Liver (tissue), 8 donors: ENCODE measurements at regions not wholly inside any gene's neighbourhood (a gene's known extent, or its start where the extent isn't known, plus 50 kb on each side); places are given as distances from the start of the nearest gene placed in this dataset.

Experiments used
- DNase-seq: peaks from one replicate; pipeline ENCODE4 v3.0.0-alpha.2; 2017; ENCODE audit warnings: low spot score
- H3K27ac ChIP-seq, 2 donors: one replicate each; pipeline ENCODE4 v1.7.0; 2013; ENCODE audit warnings: inconsistent platforms in 2 of 2, low read length in 2 of 2, control low read depth in 1 of 2, low read depth in 1 of 2, mild to moderate bottlenecking in 1 of 2
- H3K27me3 ChIP-seq, 4 donors: one replicate each; pipeline versions ENCODE4 v1.6.1 to v1.7.0; 2013; ENCODE audit warnings: low read length in 3 of 4, inconsistent platforms in 1 of 4, mild to moderate bottlenecking in 1 of 4, moderate library complexity in 1 of 4; ENCODE audit not compliant: control insufficient read depth in 4 of 4, insufficient read depth in 4 of 4
- H3K36me3 ChIP-seq, 4 donors: one replicate each; pipeline versions ENCODE4 v1.6.1 to v1.7.0; 2013; ENCODE audit warnings: low read length in 3 of 4, mild to moderate bottlenecking in 3 of 4, low read depth in 1 of 4, moderate library complexity in 1 of 4; ENCODE audit not compliant: control insufficient read depth in 4 of 4, insufficient read depth in 3 of 4
- H3K4me1 ChIP-seq, 4 donors: one replicate each; pipeline versions ENCODE4 v1.6.1 to v1.7.0; 2013; ENCODE audit warnings: low read length in 3 of 4, mild to moderate bottlenecking in 3 of 4, moderate library complexity in 1 of 4; ENCODE audit not compliant: control insufficient read depth in 4 of 4, insufficient read depth in 4 of 4
- H3K4me3 ChIP-seq, 3 donors: one replicate each; pipeline versions ENCODE4 v1.6.1 to v1.7.0; 2013; ENCODE audit warnings: low read length in 3 of 3, control low read depth in 1 of 3, low read depth in 1 of 3, mild to moderate bottlenecking in 1 of 3
- H3K9ac ChIP-seq, 2 donors: one replicate each; pipeline ENCODE4 v1.7.0; 2013; ENCODE audit warnings: low read length in 2 of 2, mild to moderate bottlenecking in 2 of 2, moderate library complexity in 2 of 2, control low read depth in 1 of 2, low read depth in 1 of 2
- H3K9me3 ChIP-seq, 4 donors: one replicate each; pipeline versions ENCODE4 v1.6.1 to v1.7.0; 2013; ENCODE audit warnings: low read length in 3 of 4; ENCODE audit not compliant: control insufficient read depth in 4 of 4
- ATF3 ChIP-seq: IDR thresholded peaks from 2 replicates; pipeline ENCODE4 v1.6.1; 2016; ENCODE audit warnings: antibody characterized with exemption
- EGR1 ChIP-seq, 2 donors: IDR thresholded peaks; 2 replicates each; pipeline ENCODE4 v1.6.1; 2016 to 2018; ENCODE audit warnings: antibody characterized with exemption in 2 of 2, low read depth in 2 of 2
- FOXA1 ChIP-seq: IDR thresholded peaks from 2 replicates; pipeline ENCODE4 v1.6.1; 2016; ENCODE audit warnings: antibody characterized with exemption
- FOXA2 ChIP-seq: IDR thresholded peaks from 2 replicates; pipeline ENCODE4 v1.6.1; 2016; ENCODE audit warnings: antibody characterized with exemption
- GABPA ChIP-seq, 2 donors: IDR thresholded peaks in 1 of 2; conservative IDR thresholded peaks in 1 of 2; 2 replicates each; pipeline ENCODE4 v1.6.1; 2016; ENCODE audit warnings: antibody characterized with exemption in 2 of 2, mild to moderate bottlenecking in 1 of 2, moderate library complexity in 1 of 2
- HNF4A ChIP-seq, 2 donors: conservative IDR thresholded peaks; 2 replicates each; pipeline ENCODE4 v1.6.1; 2016; ENCODE audit warnings: antibody characterized with exemption in 2 of 2, mild to moderate bottlenecking in 2 of 2
- HNF4G ChIP-seq: IDR thresholded peaks from 2 replicates; pipeline ENCODE4 v1.6.1; 2016; ENCODE audit warnings: antibody characterized with exemption
- JUND ChIP-seq, 2 donors: IDR thresholded peaks; 2 replicates each; pipeline ENCODE4 v1.6.1; 2016; ENCODE audit warnings: antibody characterized with exemption in 2 of 2
- NR2F2 ChIP-seq: IDR thresholded peaks from 2 replicates; pipeline ENCODE4 v1.6.1; 2016; ENCODE audit warnings: antibody characterized with exemption
- RAD21 ChIP-seq, 2 donors: IDR thresholded peaks; 2 replicates each; pipeline ENCODE4 v1.6.1; 2016; ENCODE audit warnings: antibody characterized with exemption in 2 of 2, mild to moderate bottlenecking in 2 of 2
- RXRA ChIP-seq, 2 donors: IDR thresholded peaks; 2 replicates each; pipeline ENCODE4 v1.6.1; 2017 to 2018; ENCODE audit warnings: antibody characterized with exemption in 2 of 2, mild to moderate bottlenecking in 1 of 2
- SP1 ChIP-seq: IDR thresholded peaks from 2 replicates; pipeline ENCODE4 v1.6.1; 2018; ENCODE audit warnings: antibody characterized with exemption, mild to moderate bottlenecking
- TAF1 ChIP-seq: conservative IDR thresholded peaks from 2 replicates; pipeline ENCODE4 v1.6.1; 2016; ENCODE audit warnings: antibody characterized with exemption, mild to moderate bottlenecking
- YY1 ChIP-seq: IDR thresholded peaks from 2 replicates; pipeline ENCODE4 v1.6.1; 2016; ENCODE audit warnings: antibody characterized with exemption, mild to moderate bottlenecking
- ZBTB33 ChIP-seq: IDR thresholded peaks from 2 replicates; pipeline ENCODE4 v1.6.1; 2016; ENCODE audit warnings: antibody characterized with exemption
- WGBS: extraction: QIAGEN DNeasy Blood & Tissue Kit; methylation state at CpG from one replicate; pipeline ENCODE4 v1.1.7; 2013; 5-methylcytosine and 5-hydroxymethylcytosine counted together
- TF ChIP-seq, protein P1 (sequence below): fragments of 150-350 bp; IDR thresholded peaks from 2 replicates; pipeline ENCODE4 v1.5.1; 2017; ENCODE audit warnings: improper control_type of control experiment, low read depth, low read length; ENCODE audit not compliant: missing input control
- TF ChIP-seq, protein P2 (sequence below): IDR thresholded peaks from 2 replicates; pipeline ENCODE4 v1.6.1; 2016; ENCODE audit warnings: antibody characterized with exemption, mild to moderate bottlenecking
- TF ChIP-seq, protein P3 (sequence below): IDR thresholded peaks from 2 replicates; pipeline ENCODE4 v1.6.1; 2016; ENCODE audit warnings: antibody characterized with exemption
- donor health status: healthy.
- donor health status: healthy.
- donor health status: healthy.
- donor health status: healthy.
- donor health status: healthy.

DNA sequence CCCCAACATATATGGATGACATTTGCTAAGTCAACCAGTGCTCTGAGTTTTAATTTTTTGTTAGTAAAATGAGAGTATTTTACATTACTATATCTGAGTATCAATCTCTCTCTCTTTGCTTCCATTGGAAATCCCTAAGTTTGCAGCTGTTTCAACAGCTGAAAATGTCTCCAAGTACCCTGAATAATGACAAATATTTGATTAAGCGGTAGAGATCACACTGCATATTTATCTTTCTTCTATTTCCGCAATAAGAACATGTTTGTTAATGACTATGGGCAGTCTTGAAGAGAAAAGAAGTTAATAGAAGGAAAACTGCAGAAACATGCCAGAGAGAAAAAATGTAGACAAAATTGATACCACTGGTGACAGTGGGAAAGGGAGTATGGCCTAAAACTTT lies 1117.5 kb downstream of the NCAM2 start:
- no peak overlapping the region for H3K9ac ChIP-seq
- TF ChIP-seq HNF4A (conservative IDR thresholded peaks at IDR 0.05) (no peak), FOXA2 (no peak), HNF4G (no peak), SP1 (no peak), FOXA1 (no peak), YY1 (no peak), TAF1 (no peak), JUND (IDR thresholded peaks at IDR 0.05) (no peak), RXRA (IDR thresholded peaks at IDR 0.05) (no peak), GABPA (IDR thresholded peaks at IDR 0.05 in 1 of 2, conservative IDR thresholded peaks at IDR 0.05 in 1 of 2) (no peak), RAD21 (IDR thresholded peaks at IDR 0.05) (no peak), EGR1 (IDR thresholded peaks at IDR 0.05; ENCODE audit: low read depth in 2 of 2) (no peak), ATF3 (no peak), NR2F2 (no peak), ZBTB33 (no peak)
- TF ChIP-seq, protein P1, sequence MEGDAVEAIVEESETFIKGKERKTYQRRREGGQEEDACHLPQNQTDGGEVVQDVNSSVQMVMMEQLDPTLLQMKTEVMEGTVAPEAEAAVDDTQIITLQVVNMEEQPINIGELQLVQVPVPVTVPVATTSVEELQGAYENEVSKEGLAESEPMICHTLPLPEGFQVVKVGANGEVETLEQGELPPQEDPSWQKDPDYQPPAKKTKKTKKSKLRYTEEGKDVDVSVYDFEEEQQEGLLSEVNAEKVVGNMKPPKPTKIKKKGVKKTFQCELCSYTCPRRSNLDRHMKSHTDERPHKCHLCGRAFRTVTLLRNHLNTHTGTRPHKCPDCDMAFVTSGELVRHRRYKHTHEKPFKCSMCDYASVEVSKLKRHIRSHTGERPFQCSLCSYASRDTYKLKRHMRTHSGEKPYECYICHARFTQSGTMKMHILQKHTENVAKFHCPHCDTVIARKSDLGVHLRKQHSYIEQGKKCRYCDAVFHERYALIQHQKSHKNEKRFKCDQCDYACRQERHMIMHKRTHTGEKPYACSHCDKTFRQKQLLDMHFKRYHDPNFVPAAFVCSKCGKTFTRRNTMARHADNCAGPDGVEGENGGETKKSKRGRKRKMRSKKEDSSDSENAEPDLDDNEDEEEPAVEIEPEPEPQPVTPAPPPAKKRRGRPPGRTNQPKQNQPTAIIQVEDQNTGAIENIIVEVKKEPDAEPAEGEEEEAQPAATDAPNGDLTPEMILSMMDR, result no peak
- TF ChIP-seq, protein P2, sequence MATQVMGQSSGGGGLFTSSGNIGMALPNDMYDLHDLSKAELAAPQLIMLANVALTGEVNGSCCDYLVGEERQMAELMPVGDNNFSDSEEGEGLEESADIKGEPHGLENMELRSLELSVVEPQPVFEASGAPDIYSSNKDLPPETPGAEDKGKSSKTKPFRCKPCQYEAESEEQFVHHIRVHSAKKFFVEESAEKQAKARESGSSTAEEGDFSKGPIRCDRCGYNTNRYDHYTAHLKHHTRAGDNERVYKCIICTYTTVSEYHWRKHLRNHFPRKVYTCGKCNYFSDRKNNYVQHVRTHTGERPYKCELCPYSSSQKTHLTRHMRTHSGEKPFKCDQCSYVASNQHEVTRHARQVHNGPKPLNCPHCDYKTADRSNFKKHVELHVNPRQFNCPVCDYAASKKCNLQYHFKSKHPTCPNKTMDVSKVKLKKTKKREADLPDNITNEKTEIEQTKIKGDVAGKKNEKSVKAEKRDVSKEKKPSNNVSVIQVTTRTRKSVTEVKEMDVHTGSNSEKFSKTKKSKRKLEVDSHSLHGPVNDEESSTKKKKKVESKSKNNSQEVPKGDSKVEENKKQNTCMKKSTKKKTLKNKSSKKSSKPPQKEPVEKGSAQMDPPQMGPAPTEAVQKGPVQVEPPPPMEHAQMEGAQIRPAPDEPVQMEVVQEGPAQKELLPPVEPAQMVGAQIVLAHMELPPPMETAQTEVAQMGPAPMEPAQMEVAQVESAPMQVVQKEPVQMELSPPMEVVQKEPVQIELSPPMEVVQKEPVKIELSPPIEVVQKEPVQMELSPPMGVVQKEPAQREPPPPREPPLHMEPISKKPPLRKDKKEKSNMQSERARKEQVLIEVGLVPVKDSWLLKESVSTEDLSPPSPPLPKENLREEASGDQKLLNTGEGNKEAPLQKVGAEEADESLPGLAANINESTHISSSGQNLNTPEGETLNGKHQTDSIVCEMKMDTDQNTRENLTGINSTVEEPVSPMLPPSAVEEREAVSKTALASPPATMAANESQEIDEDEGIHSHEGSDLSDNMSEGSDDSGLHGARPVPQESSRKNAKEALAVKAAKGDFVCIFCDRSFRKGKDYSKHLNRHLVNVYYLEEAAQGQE, result no peak
- TF ChIP-seq, protein P3, sequence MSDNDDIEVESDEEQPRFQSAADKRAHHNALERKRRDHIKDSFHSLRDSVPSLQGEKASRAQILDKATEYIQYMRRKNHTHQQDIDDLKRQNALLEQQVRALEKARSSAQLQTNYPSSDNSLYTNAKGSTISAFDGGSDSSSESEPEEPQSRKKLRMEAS, result no peak
- WGBS, result 45% methylated on average over 2 of the region's 2 CpGs

More for the DNA sequence above, 1117.5 kb downstream of the NCAM2 start:
- Histone ChIP-seq H3K27me3 (no peaks in the 10 kb centered on the region), H3K4me1 (no peaks in the 10 kb centered on the region), H3K36me3 (no peaks in the 10 kb centered on the region), H3K27ac (no peak overlapping the region), H3K4me3 (no peak overlapping the region), H3K9me3 (no peaks in the 10 kb centered on the region)
- DNase-seq, result no peak
